Psoas muscle (tissue), 7 donors: ENCODE measurements at regions not wholly inside any gene's neighbourhood (a gene's known extent, or its start where the extent isn't known, plus 50 kb on each side); places are given as distances from the start of the nearest gene placed in this dataset.

Experiments
- ATAC-seq, 4 donors: fragments of 200-7000 bp; cut with Tn5 transposase; one replicate each; pipeline ENCODE4 v1.9.1; 2020; ENCODE audit warnings: moderate library complexity in 3 of 4, mild to moderate bottlenecking in 2 of 4
- DNase-seq, 2 donors: peaks; one replicate each; pipeline ENCODE4 v3.0.0-alpha.2; 2020
- H3K27ac ChIP-seq: fragments of 200-600 bp; one replicate; pipeline ENCODE4 v1.8.0; 2022
- H3K27me3 ChIP-seq, 3 donors: fragments of 200-600 bp in 1 of 3; one replicate each; pipeline versions ENCODE4 v1.6.1 to v1.8.0; 2013 to 2022; ENCODE audit warnings: low read length in 2 of 3, mild to moderate bottlenecking in 2 of 3, moderate library complexity in 1 of 3; ENCODE audit not compliant: insufficient read depth in 3 of 3
- H3K36me3 ChIP-seq, 2 donors: fragments of 200-600 bp in 1 of 2; one replicate each; pipeline versions ENCODE4 v1.6.1 to v1.8.0; 2013 to 2022; ENCODE audit warnings: low read depth in 1 of 2, mild to moderate bottlenecking in 1 of 2, moderate library complexity in 1 of 2; ENCODE audit not compliant: insufficient read depth in 1 of 2
- H3K4me1 ChIP-seq: fragments of 200-600 bp; one replicate; pipeline ENCODE4 v1.8.0; 2022
- H3K4me3 ChIP-seq: fragments of 200-600 bp; one replicate; pipeline ENCODE4 v1.8.0; 2022; ENCODE audit warnings: mild to moderate bottlenecking
- H3K9me3 ChIP-seq: fragments of 200-600 bp; one replicate; pipeline ENCODE4 v1.8.0; 2022
- CTCF ChIP-seq: fragments of 200-600 bp; IDR thresholded peaks from one replicate; pipeline ENCODE4 v1.8.0; 2022; ENCODE audit warnings: antibody characterized with exemption
- WGBS, 3 donors: extraction: QIAGEN DNeasy Blood & Tissue Kit; methylation state at CpG; one replicate each; pipeline versions ENCODE4 v1.1.6 to v1.1.7; 2013; 5-methylcytosine and 5-hydroxymethylcytosine counted together
- intact Hi-C, 2 donors: fragments of 100-400 bp; cut with DNase I; formaldehyde crosslinking; loops; one replicate each; pipeline versions ENCODE4 v1.11.0 to v1.14.2; 2022
- donor health status: healthy with polysubstance abuse.
- donor health status: DM: no; HTN: no; CAD: no; lungs with moderate emphysema.
- donor health status: Bipolar disorder and iron deficiency.
- donor health status: healthy.
- donor health status: DM: yes; HTN: yes; CAD: no.
- donor health status: DM: no; HTN: no; CAD: no.
- donor health status: DM: yes; HTN: yes; CAD: no.

- H3K36me3 ChIP-seq: no peaks in the 10 kb centered on the region
- ATAC-seq (no peak), DNase-seq (no peak)
- TF ChIP-seq CTCF: no peak
- no peaks in the 10 kb centered on the region for H3K9me3 ChIP-seq
- intact Hi-C loops: no loop called here
- no peak overlapping the region for H3K4me3 ChIP-seq
- no peak overlapping the region for H3K27ac ChIP-seq
- H3K4me1 ChIP-seq: no peaks in the 10 kb centered on the region
- WGBS, 3 donors: 80 to 89% (median 84%) methylated on average over 11 of the region's 11 CpGs
- H3K27me3 ChIP-seq: peaks cover 0 to 5% (median 2%) of the 10 kb centered on the region in 3 donors
Observed at GRCh38 chr1:4219111-4219510, 319.0 kb upstream of the C1orf174 start.

GRCh38 chr1:4219826-4220225 lies 319.8 kb upstream of the C1orf174 start:
- H3K27me3 ChIP-seq: peaks cover 0 to 5% (median 2%) of the 10 kb centered on the region in 3 donors
- no peaks in the 10 kb centered on the region for H3K4me1 ChIP-seq
- H3K27ac ChIP-seq: no peak overlapping the region
- H3K4me3 ChIP-seq: no peak overlapping the region
- H3K9me3 ChIP-seq: no peaks in the 10 kb centered on the region
- ATAC-seq (no peak), DNase-seq (no peak)
- TF ChIP-seq CTCF: no peak
- WGBS, 3 donors: 72 to 81% (median 72%) methylated on average over 5 of the region's 5 CpGs
- H3K36me3 ChIP-seq: no peaks in the 10 kb centered on the region
- intact Hi-C loops: no loop called here

GRCh38 chr1:4220362-4220761 lies 320.3 kb upstream of the C1orf174 start:
- ATAC-seq (no peak), DNase-seq (no peak)
- no peaks in the 10 kb centered on the region for H3K9me3 ChIP-seq
- no peaks in the 10 kb centered on the region for H3K36me3 ChIP-seq
- peaks cover 0 to 5% (median 2%) of the 10 kb centered on the region in 3 donors for H3K27me3 ChIP-seq
- no peak overlapping the region for H3K4me3 ChIP-seq
- no peaks in the 10 kb centered on the region for H3K4me1 ChIP-seq
- WGBS, 3 donors: 70 to 84% (median 71%) methylated on average over 9 of the region's 9 CpGs
- no peak overlapping the region for H3K27ac ChIP-seq
- no peak for TF ChIP-seq CTCF
- intact Hi-C loops: no loop called here

- Histone ChIP-seq H3K36me3 (no peaks in the 10 kb centered on the region), H3K9me3 (no peaks in the 10 kb centered on the region), H3K27ac (no peak overlapping the region), H3K4me3 (no peak overlapping the region), H3K4me1 (no peaks in the 10 kb centered on the region), H3K27me3 (peaks cover 0 to 5% (median 2%) of the 10 kb centered on the region in 3 donors)
- intact Hi-C loops: no loop called here
- WGBS, 3 donors: 90 to 93% (median 90%) methylated on average over 4 of the region's 4 CpGs
- no peak for ATAC-seq
- TF ChIP-seq CTCF: no peak
- DNase-seq: no peak
Observed at GRCh38 chr1:4221107-4221506, 321.0 kb upstream of the C1orf174 start.

- Histone ChIP-seq H3K27ac (no peak overlapping the region), H3K27me3 (peaks cover 0 to 5% (median 2%) of the 10 kb centered on the region in 3 donors), H3K4me3 (no peak overlapping the region), H3K4me1 (no peaks in the 10 kb centered on the region), H3K9me3 (no peaks in the 10 kb centered on the region), H3K36me3 (no peaks in the 10 kb centered on the region)
- WGBS, 3 donors: 40 to 55% (median 43%) methylated on average over 18 of the region's 18 CpGs
- TF ChIP-seq CTCF: no peak
- ATAC-seq (no peak), DNase-seq (no peak)
- intact Hi-C loops: no loop called here
Observed at GRCh38 chr1:4224684-4225467, 324.8 kb upstream of the C1orf174 start.
